GM18502 (cell line): ENCODE measurements at regions not wholly inside any gene's neighbourhood (a gene's known extent, or its start where the extent isn't known, plus 50 kb on each side); places are given as distances from the start of the nearest gene placed in this dataset.

Experiments used
- ATAC-seq: cut with Tn5 transposase; IDR thresholded peaks from one replicate; pipeline ENCODE4 v1.9.1; 2021; ENCODE audit warnings: mild to moderate bottlenecking; ENCODE audit not compliant: unreplicated experiment, poor library complexity

DNA sequence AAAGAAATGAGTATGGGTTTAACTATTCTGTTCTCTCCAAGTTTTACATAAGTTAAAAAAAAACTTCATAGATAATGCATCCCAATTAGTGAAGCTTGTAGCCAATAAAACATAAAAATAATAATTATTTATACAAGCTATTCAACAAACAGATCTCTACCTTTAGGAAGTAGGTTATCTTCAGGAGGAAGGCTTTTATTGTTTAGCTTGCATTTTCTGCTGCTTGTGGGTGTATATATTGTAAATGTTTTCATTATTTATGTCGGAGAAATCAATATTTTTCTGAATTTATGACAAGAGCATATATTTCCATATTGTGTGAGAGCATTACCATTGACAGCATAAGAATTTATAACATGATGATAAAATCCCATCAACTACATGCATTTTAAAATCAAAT lies 208.3 kb downstream of the TRAM1L1 start:
- ATAC-seq: no peak

GRCh38 chr4:116872941-116873340 lies 212.4 kb downstream of the TRAM1L1 start:
- no peak for ATAC-seq

GRCh38 chr4:116872308-116872707 lies 213.1 kb downstream of the TRAM1L1 start:
- no peak for ATAC-seq

- no peak for ATAC-seq
Observed at GRCh38 chr4:116870686-116871085, 214.7 kb downstream of the TRAM1L1 start.

GRCh38 chr4:116866106-116866505 lies 219.3 kb downstream of the TRAM1L1 start:
- ATAC-seq: no peak

- no peak for ATAC-seq
Observed at GRCh38 chr4:116862592-116862991, 222.8 kb downstream of the TRAM1L1 start.

GRCh38 chr4:116860891-116861290 lies 224.5 kb downstream of the TRAM1L1 start:
- no peak for ATAC-seq

GRCh38 chr4:116849620-116850019 lies 235.8 kb downstream of the TRAM1L1 start:
- no peak for ATAC-seq

DNA sequence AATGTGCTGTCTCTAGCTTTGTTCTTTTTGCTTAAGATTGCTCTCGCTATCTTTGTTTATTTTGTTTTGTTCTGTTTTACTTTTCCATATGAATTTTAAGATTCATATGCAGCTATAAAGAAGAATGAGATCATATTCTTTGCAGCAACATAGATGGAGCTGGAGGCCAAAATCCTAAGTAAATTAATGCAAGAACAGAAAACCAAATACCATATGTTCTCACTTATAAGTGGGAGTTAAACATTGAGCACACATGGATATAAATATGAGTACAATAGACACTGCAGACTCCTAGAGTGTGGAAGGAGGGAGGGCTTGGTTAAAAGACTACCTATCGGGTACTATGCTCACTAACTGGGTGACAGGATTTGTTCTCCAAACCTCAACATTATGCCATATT lies 237.8 kb downstream of the TRAM1L1 start:
- ATAC-seq: no peak

- ATAC-seq: no peak
Observed at GRCh38 chr4:116839826-116840225, 245.6 kb downstream of the TRAM1L1 start.

DNA sequence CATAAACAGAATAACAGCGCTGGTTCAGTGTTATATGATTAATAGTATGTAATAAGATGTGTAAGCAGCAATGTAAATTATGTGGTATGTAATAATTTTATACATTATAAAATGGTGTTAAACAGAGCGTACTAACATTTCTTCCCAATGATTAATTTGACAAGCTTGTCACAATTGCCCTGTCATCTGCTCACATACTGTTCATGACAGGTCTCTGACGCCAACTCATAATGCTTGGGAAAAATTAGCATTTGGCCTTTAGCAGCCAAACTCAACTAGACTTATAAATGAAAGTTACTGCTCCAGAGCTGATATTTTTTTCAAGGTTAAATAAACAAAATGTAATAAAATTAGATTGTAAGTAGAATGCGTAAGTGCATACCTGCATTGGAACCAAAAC lies 246.8 kb downstream of the TRAM1L1 start:
- ATAC-seq: no peak

- no peak for ATAC-seq
Observed at GRCh38 chr4:116829187-116829586, 256.2 kb downstream of the TRAM1L1 start.

DNA sequence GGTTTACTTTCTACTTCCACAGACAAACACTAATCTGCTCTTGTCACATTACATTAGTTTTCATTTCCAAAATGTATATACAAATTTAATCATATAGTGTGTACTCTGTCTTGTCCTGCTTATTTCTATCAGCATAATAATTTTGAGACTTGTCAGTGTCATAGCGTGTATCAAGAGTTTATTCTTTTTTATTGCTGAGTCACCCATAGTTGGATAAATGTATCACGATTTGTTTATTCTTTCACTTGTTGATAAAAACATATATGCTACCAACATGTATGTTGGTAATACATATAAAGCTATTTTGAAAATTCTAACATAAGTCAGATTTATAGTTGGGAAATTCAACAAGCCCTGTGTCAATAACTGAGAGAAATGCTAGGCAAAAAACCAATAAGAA lies 261.2 kb downstream of the TRAM1L1 start:
- no peak for ATAC-seq

DNA sequence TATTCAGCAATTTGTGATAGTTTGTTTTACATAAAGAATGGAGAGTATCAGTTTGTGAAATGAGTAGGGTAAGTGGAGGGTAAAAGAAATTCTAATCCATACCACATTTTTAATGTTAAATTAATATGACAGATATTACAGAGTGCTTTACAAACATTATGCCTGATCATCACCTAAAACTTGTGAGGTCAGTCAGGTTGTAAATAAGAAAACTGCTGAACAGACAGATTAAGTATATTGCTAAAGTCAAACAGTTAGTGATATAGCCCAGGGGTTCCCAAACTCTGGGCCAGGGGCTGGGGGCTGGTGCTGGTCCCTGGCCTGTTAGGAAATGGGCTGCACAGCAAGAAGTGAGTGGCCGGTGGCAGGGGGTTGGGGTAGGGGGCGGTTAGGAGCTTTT lies 273.6 kb downstream of the TRAM1L1 start:
- ATAC-seq: no peak

- ATAC-seq: no peak
Observed at GRCh38 chr4:116796022-116796421, 289.4 kb downstream of the TRAM1L1 start.

DNA sequence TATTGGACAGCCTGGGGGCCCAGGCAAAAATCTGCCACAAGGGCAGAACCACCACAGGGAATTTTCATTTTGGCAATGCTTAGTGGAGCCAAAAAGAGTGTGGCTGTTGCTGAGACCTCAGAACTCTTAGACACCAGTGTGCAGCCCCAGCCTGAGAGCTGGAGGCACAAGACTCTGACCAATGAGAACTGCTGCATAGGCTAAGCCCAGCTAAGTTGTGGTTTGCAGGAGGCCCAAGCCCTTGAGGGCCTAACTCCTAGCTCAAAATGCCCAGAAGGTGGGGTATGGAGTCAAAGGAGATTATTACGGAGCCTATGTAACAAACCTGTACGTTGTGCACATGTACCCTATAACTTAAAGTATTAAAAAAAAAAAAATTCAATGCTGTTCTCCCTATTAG lies 296.7 kb downstream of the TRAM1L1 start:
- ATAC-seq: no peak

DNA sequence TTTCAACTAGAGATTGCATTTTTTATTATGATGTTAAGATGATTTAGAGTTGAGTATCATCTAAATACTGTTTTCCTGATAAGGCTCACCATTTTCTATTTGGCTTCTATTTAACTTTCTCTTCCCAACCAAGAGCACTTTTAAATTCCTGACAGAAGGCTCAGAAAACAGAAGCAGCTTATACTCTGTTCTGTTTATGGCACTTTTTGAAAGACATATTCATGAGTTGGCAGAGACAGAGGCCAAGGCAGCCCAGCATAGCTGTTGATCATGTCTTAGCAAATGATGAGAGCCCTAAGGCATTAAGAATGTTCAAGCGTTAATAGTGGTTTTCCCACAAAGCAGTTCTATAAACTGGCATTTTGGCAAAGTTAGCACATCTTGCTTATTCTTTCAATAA lies 330.3 kb downstream of the TRAM1L1 start:
- ATAC-seq: no peak

- no peak for ATAC-seq
Observed at GRCh38 chr4:116752027-116752426, 333.3 kb downstream of the TRAM1L1 start.

GRCh38 chr4:116736756-116737155 lies 348.6 kb downstream of the TRAM1L1 start:
- ATAC-seq: no peak

- no peak for ATAC-seq
Observed at GRCh38 chr4:116734178-116734577, 351.2 kb downstream of the TRAM1L1 start.

GRCh38 chr4:116733370-116733769 lies 352.0 kb downstream of the TRAM1L1 start:
- ATAC-seq: no peak

DNA sequence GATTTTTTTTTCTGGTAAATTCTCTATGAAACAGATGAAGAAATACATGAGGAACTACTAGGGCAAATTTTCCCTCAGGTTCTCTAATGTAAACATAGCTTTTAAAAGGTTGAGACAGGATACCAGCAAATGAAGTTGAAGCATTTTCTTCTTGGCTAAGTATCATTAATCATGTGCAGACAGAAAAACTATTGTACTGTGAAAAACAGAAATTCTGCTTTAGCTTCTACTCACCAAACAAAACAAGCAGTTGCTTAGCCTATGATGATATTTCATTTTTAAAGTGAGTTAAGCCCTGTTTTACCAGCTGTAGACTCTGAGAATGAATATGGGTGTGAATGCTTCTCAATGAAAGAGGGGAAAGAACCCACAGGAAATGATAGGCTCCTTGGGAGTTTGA lies 358.9 kb downstream of the TRAM1L1 start:
- no peak for ATAC-seq

- peak; percentile 99 for ATAC-seq
Observed at GRCh38 chr4:116724249-116724648, 361.1 kb downstream of the TRAM1L1 start.
